GM08714 (cell line): ENCODE measurements at regions not wholly inside any gene's neighbourhood (a gene's known extent, or its start where the extent isn't known, plus 50 kb on each side); places are given as distances from the start of the nearest gene placed in this dataset.
"Not testable (repeated sequence)": the region's sequence is repeated elsewhere in the genome, so short reads cannot be mapped to it uniquely, and the experiment has no call there.

ENCODE experiments used
- H3K4me3 ChIP-seq: fragments of 200-500 bp; sonication (Bioruptor generic); 2 replicates; pipeline ENCODE4 v1.5.1; 2014; ENCODE audit warnings: mild to moderate bottlenecking, low read length, inconsistent platforms
- ZNF274 ChIP-seq: IDR thresholded peaks from 2 replicates; pipeline ENCODE4 v1.6.1; 2012; ENCODE audit warnings: mild to moderate bottlenecking, low read depth, low read length

DNA sequence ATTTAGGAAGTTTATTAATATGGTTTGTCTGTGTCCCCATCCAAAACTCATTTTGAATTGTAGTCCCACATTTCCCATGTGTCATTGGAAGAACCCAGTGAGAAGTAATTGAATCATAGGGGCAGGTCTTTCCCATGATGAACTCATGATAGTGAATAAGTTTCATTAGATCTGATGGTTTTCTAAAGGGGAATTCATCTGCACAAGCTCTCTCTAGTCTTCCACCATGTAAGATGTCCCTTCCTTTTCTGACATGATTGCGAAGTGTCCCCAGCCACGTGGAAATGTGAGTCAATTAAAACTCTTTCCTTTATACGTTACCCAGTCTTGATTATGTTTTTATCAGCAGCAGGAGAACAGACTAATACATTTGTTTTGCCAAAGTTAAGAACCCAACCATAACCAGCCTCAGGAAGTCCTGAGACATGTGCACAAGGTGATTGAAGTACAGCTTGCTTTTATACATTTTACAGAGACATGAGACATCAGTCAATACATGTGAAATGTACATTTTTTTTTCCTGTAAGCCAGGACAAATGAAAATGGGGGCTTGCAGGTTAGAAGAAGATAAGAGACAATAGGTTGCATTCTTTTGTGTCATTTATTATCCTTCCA, 1136.7 kb downstream of the TMEM121 start:
- no peak for TF ChIP-seq ZNF274
- H3K4me3 ChIP-seq, result no peak overlapping the region

DNA sequence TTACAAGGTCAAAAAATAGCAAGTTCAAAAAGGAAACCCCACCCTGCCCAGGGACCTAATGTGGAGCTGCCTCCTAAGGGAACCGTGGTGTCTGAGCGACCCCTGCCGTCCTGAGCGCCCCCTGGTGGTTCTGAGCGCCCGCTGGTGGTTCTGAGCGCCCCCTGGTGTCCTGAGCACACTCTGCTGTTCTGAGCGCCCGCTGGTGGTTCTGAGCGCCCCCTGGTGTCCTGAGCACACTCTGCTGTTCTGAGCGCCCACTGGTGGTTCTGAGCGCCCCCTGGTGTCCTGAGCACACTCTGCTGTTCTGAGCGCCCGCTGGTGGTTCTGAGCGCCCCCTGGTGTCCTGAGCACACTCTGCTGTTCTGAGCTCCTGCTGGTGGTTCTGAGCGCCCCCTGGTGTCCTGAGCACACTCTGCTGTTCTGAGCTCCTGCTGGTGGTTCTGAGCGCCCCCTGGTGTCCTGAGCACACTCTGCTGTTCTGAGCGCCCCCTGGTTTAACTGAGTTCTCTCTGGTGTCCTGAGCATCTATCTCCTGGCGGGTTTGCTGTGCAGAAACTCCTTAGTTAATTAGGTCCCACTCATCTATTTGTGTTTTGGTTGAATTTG, 1137.5 kb downstream of the TMEM121 start:
- not testable (repeated sequence) for H3K4me3 ChIP-seq

DNA sequence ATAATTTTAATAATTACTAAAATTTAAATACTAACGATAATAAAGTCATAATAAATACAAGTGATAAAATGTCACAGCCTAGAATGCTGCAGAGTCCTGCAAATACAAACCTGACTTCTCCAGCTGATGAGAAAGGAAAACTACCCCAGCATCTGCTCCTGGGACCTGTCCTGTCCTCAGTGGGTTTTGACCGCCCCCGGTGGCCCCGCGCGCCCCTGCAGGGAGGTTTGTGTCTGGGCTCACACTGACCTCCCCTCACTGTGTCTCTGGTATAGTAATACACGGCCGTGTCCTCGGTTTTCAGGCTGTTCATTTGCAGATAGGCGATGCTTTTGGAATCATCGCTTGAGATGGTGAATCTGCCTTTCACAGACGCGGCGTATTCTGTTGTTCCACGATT, 1139.4 kb downstream of the TMEM121 start:
- H3K4me3 ChIP-seq, result no peak overlapping the region
- no peak for TF ChIP-seq ZNF274

- H3K4me3 ChIP-seq, result no peak overlapping the region
Observed at GRCh38 chr14:106666341-106666740, 1140.0 kb downstream of the TMEM121 start.

GRCh38 chr14:106670011-106670410, 1143.6 kb downstream of the TMEM121 start:
- no peak overlapping the region for H3K4me3 ChIP-seq
- no peak for TF ChIP-seq ZNF274

More at GRCh38 chr14:106666341-106666740, 1140.0 kb downstream of the TMEM121 start:
- no peak for TF ChIP-seq ZNF274

DNA sequence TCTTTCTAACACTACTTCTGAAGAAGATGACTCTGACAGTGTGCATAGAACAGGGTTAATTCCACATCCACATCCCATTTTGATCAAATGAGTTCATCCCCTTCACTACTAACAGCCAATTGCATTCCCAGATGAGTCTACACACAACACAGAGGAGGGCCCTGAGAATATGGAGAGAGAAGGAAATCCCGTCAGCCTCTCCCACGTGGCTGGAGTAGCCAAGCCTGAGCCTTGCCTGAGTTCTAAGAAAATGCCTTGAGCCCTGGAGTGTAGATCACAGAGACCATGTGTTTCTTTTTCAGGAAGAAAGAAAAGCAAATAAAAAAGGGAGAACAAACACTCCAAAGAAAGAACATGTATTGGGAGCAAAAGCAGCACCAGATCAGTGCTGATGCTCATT, 1147.7 kb downstream of the TMEM121 start:
- H3K4me3 ChIP-seq, result not testable (repeated sequence)

GRCh38 chr14:106674509-106675125, 1148.2 kb downstream of the TMEM121 start:
- H3K4me3 ChIP-seq, result not testable (repeated sequence)

- not testable (repeated sequence) for H3K4me3 ChIP-seq
Observed at GRCh38 chr14:106675716-106676115, 1149.3 kb downstream of the TMEM121 start.

GRCh38 chr14:106679776-106680175, 1153.4 kb downstream of the TMEM121 start:
- no peak for TF ChIP-seq ZNF274
- H3K4me3 ChIP-seq, result no peak overlapping the region

DNA sequence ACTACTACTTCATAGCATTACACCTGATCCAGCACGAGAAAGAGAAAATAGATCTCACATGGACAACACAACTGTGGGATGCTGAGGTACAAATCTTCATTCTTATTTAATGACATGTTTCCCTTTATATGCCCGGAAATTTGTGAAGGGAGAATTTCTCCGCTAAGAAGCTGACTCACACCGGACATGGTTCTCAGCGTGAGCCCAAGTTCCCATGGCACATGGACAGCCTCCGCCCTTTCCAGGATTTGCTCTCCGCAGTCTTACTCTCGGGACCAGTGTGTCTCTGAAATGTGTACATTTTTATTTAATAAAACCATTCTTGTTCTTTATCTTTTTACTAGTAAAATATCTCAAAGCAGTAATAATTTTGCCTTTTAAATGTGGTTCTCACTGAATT, 1154.8 kb downstream of the TMEM121 start:
- TF ChIP-seq ZNF274, result no peak
- no peak overlapping the region for H3K4me3 ChIP-seq

GRCh38 chr14:106681568-106681967, 1155.2 kb downstream of the TMEM121 start:
- no peak for TF ChIP-seq ZNF274
- no peak overlapping the region for H3K4me3 ChIP-seq

DNA sequence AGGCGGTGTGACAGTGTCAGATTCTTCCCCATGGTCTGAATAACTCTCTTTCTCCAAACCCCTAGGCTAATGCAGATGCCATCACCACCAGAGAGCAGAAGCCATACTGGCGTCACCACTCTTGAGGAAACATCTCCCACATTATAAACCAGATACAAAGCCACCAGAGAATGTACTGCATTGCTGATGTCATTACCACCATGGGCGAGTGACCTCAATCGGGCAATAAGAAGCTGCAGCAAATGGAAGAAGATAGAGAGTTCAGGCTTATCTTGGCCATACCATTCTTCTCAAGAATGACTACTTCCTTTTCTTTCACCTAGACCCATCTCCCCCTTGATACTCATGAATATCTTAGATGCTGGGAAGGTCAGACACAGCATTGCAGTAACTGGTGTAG, 1157.2 kb downstream of the TMEM121 start:
- no peak overlapping the region for H3K4me3 ChIP-seq
- TF ChIP-seq ZNF274, result no peak

DNA sequence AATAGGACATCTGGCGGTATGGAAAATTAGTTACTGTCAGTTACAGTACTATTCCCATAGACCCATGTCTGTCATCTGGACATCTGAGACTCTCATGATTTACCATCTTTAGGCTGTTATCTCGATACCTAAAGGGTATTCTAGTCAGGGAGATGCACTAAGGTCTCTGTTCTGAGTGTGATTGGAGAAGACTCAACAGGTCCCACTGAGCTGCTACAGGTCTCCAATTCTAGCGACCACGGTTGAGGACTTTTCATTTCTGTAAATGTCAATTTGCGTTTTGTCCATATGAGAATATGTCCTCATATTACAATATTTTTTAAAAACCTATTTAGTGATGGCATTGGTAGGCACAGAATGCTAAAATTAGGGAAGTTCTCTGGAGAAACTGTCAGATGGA, 1160.2 kb downstream of the TMEM121 start:
- no peak for TF ChIP-seq ZNF274
- H3K4me3 ChIP-seq, result no peak overlapping the region

DNA sequence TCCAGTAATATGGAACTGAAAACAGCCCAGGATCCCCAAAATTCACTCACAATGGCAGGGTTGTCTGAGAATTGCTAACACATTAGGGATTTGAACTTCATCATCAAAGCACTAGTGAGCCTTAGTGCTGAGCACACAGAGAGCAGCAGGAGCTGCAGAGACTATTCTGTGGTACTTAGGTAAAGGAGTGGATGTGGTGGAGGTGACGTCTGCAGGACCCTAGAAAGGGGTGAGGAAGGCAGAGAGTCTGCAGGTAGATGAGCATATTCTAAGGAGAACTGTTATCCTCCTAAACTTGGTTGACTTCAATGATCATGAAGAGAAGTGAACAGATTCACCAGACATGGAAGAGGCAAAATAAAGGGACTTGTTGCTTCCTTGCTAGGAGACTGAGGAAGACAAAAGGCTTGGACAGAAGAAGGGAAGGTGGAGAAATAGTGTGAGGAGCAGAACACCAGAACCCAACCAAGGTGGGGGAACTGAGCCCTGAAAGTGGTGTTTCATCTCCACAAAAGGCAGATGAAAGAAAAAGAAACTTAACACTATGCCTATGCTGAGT, 1164.0 kb downstream of the TMEM121 start:
- H3K4me3 ChIP-seq, result no peak overlapping the region
- no peak for TF ChIP-seq ZNF274

- H3K4me3 ChIP-seq, result no peak overlapping the region
- TF ChIP-seq ZNF274, result no peak
Observed at GRCh38 chr14:106691601-106692291, 1165.4 kb downstream of the TMEM121 start.
